HG03442 (cell line): ENCODE measurements at regions not wholly inside any gene's neighbourhood (a gene's known extent, or its start where the extent isn't known, plus 50 kb on each side); places are given as distances from the start of the nearest gene placed in this dataset.
"Not testable (repeated sequence)": the region's sequence is repeated elsewhere in the genome, so short reads cannot be mapped to it uniquely, and the experiment has no call there.

Experiments
- ATAC-seq: cut with Tn5 transposase; IDR thresholded peaks from one replicate; pipeline ENCODE4 v1.9.1; 2021; ENCODE audit warnings: mild to moderate bottlenecking, moderate library complexity; ENCODE audit not compliant: unreplicated experiment

- no peak for ATAC-seq
Observed at GRCh38 chr15:58355382-58355971, 76.3 kb upstream of the LIPC start.

GRCh38 chr15:58355973-58356372, 75.8 kb upstream of the LIPC start:
- no peak for ATAC-seq

GRCh38 chr15:58357529-58358476, 74.0 kb upstream of the LIPC start:
- ATAC-seq, result no peak

GRCh38 chr15:58360421-58361090, 71.2 kb upstream of the LIPC start:
- no peak for ATAC-seq

GRCh38 chr15:58361273-58361759, 70.5 kb upstream of the LIPC start:
- ATAC-seq, result no peak

- no peak for ATAC-seq
Observed at GRCh38 chr15:58362262-58362922, 69.4 kb upstream of the LIPC start.

- not testable (repeated sequence) for ATAC-seq
Observed at GRCh38 chr15:58363118-58363517, 68.7 kb upstream of the LIPC start.

GRCh38 chr15:58363673-58364072, 68.1 kb upstream of the LIPC start:
- not testable (repeated sequence) for ATAC-seq

- ATAC-seq, result not testable (repeated sequence)
Observed at GRCh38 chr15:58365098-58365497, 66.7 kb upstream of the LIPC start.

GRCh38 chr15:58369261-58369701, 62.5 kb upstream of the LIPC start:
- ATAC-seq, result no peak

GRCh38 chr15:58369956-58370355, 61.8 kb upstream of the LIPC start:
- ATAC-seq, result no peak

GRCh38 chr15:58374147-58374546, 57.6 kb upstream of the LIPC start:
- no peak for ATAC-seq

- no peak for ATAC-seq
Observed at GRCh38 chr15:58377193-58377592, 54.6 kb upstream of the LIPC start.

GRCh38 chr15:58378241-58379085, 53.3 kb upstream of the LIPC start:
- ATAC-seq, result no peak

GRCh38 chr15:58379454-58379853, 52.3 kb upstream of the LIPC start:
- not testable (repeated sequence) for ATAC-seq

- ATAC-seq, result no peak
Observed at GRCh38 chr15:58380280-58380945, 51.4 kb upstream of the LIPC start.

GRCh38 chr15:58381697-58382096, 50.1 kb upstream of the LIPC start:
- no peak for ATAC-seq
